H1 (cell line): ENCODE measurements at regions not wholly inside any gene's neighbourhood (a gene's known extent, or its start where the extent isn't known, plus 50 kb on each side); places are given as distances from the start of the nearest gene placed in this dataset.

Experiments used
- NANOG ChIP-seq: IDR thresholded peaks from 2 replicates; pipeline ENCODE4 v1.6.1; 2011; ENCODE audit warnings: low read length, low read depth, mild to moderate bottlenecking, inconsistent platforms; ENCODE audit not compliant: insufficient read depth, poor library complexity, severe bottlenecking
- RNF2 ChIP-seq: fragments of 200-900, 300-1000 bp; sonication (generic); IDR thresholded peaks from 2 replicates; pipeline ENCODE4 v1.7.1; 2016; ENCODE audit warnings: borderline replicate concordance, low read depth, mild to moderate bottlenecking, antibody characterized with exemption, low read length; ENCODE audit not compliant: poor library complexity, severe bottlenecking; ENCODE audit errors: missing control alignments
- SIRT6 ChIP-seq: IDR thresholded peaks from one replicate; pipeline ENCODE4 v1.7.1; 2012; ENCODE audit warnings: low read length, inconsistent platforms

DNA sequence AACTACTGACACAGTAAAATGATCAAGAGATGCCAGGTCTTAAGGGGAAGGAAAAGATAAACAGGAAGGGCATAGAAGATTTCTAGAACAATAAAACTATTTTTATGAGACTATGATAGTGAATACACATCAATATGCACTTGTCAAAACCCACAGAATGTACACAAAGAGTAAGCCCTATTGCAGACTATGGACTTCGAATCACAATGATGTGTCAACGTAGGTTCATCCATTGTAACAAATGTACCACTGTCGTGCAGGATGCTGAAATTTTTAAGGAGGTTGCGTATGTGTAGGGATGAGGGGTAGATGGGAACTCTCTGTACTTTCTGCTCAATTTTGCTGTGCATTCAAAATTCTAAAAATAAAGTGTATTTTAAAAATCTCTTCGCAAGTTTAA is 171.9 kb downstream of the KLF12 start (continued):
- TF ChIP-seq NANOG: no peak
- no peak for TF ChIP-seq SIRT6
- TF ChIP-seq RNF2: no peak
